ENCODE measurements at regions not wholly inside any gene's neighbourhood (a gene's known extent, or its start where the extent isn't known, plus 50 kb on each side); places are given as distances from the start of the nearest gene placed in this dataset.

GRCh38 chr18:45266023-45266422 is 349.3 kb upstream of the SLC14A2 start:
- no peak for DNase-seq (ENCODE audit: low read depth)

GRCh38 chr18:45267622-45268021 is 347.7 kb upstream of the SLC14A2 start:
- DNase-seq (ENCODE audit: low read depth), result no peak

GRCh38 chr18:45268583-45268982 is 346.7 kb upstream of the SLC14A2 start:
- no peak for DNase-seq (ENCODE audit: low read depth)

GRCh38 chr18:45270289-45270771 is 344.9 kb upstream of the SLC14A2 start:
- DNase-seq (ENCODE audit: low read depth), result peak; percentile 26

- no peak for DNase-seq (ENCODE audit: low read depth)
Measured at GRCh38 chr18:45274026-45274425, 341.2 kb upstream of the SLC14A2 start.

GRCh38 chr18:45275367-45276113 is 339.7 kb upstream of the SLC14A2 start:
- DNase-seq (ENCODE audit: low read depth), result peak; percentile 31

- DNase-seq (ENCODE audit: low read depth), result no peak
Measured at GRCh38 chr18:45276878-45277277, 338.4 kb upstream of the SLC14A2 start.

GRCh38 chr18:45277908-45278307 is 337.4 kb upstream of the SLC14A2 start:
- DNase-seq (ENCODE audit: low read depth), result no peak

GRCh38 chr18:45280481-45281276 is 334.6 kb upstream of the SLC14A2 start:
- DNase-seq (ENCODE audit: low read depth), result peak; percentile 26

GRCh38 chr18:45282101-45282812 is 333.0 kb upstream of the SLC14A2 start:
- peak; percentile 9 for DNase-seq (ENCODE audit: low read depth)

GRCh38 chr18:45284174-45284573 is 331.1 kb upstream of the SLC14A2 start:
- no peak for DNase-seq (ENCODE audit: low read depth)

- no peak for DNase-seq (ENCODE audit: low read depth)
Measured at GRCh38 chr18:45284851-45285250, 330.4 kb upstream of the SLC14A2 start.

GRCh38 chr18:45285251-45285650 is 330.0 kb upstream of the SLC14A2 start:
- no peak for DNase-seq (ENCODE audit: low read depth)

- DNase-seq (ENCODE audit: low read depth), result no peak
Measured at GRCh38 chr18:45286431-45286830, 328.8 kb upstream of the SLC14A2 start.

- no peak for DNase-seq (ENCODE audit: low read depth)
Measured at GRCh38 chr18:45287531-45287930, 327.7 kb upstream of the SLC14A2 start.

GRCh38 chr18:45290364-45290763 is 324.9 kb upstream of the SLC14A2 start:
- DNase-seq (ENCODE audit: low read depth), result no peak

- peak; percentile 85 for DNase-seq (ENCODE audit: low read depth)
Measured at GRCh38 chr18:45291621-45292615, 323.4 kb upstream of the SLC14A2 start.

- DNase-seq (ENCODE audit: low read depth), result no peak
Measured at GRCh38 chr18:45295388-45295787, 319.9 kb upstream of the SLC14A2 start.

- DNase-seq (ENCODE audit: low read depth), result no peak
Measured at GRCh38 chr18:45298986-45299385, 316.3 kb upstream of the SLC14A2 start.

GRCh38 chr18:45303026-45303425 is 312.2 kb upstream of the SLC14A2 start:
- no peak for DNase-seq (ENCODE audit: low read depth)

GRCh38 chr18:45304558-45304957 is 310.7 kb upstream of the SLC14A2 start:
- DNase-seq (ENCODE audit: low read depth), result no peak
